Neural crest cell (in vitro differentiated cells): ENCODE measurements at regions not wholly inside any gene's neighbourhood (a gene's known extent, or its start where the extent isn't known, plus 50 kb on each side); places are given as distances from the start of the nearest gene placed in this dataset.

Source experiments
- DNase-seq: peaks from one replicate; pipeline ENCODE4 v3.0.0; 2021; ENCODE audit warnings: low read depth, mixed read lengths, low spot score
- H3K27ac Mint-ChIP-seq: one replicate; pipeline ENCODE4 v1.8.0; 2021; ENCODE audit warnings: mild to moderate bottlenecking, mixed read lengths; ENCODE audit not compliant: unreplicated experiment
- H3K27me3 Mint-ChIP-seq: 2 replicates; pipeline ENCODE4 v1.8.0; 2021; ENCODE audit warnings: low read depth, mild to moderate bottlenecking, mixed read lengths
- H3K36me3 Mint-ChIP-seq: 2 replicates; pipeline ENCODE4 v1.8.0; 2021; ENCODE audit warnings: low read depth, mild to moderate bottlenecking, mixed read lengths
- H3K4me1 Mint-ChIP-seq: 2 replicates; pipeline ENCODE4 v1.8.0; 2021; ENCODE audit warnings: mixed read lengths
- H3K4me3 Mint-ChIP-seq: one replicate; pipeline ENCODE4 v1.8.0; 2021; ENCODE audit warnings: mild to moderate bottlenecking, mixed read lengths
- H3K9me3 Mint-ChIP-seq: 2 replicates; pipeline ENCODE4 v1.8.0; 2021; ENCODE audit warnings: mixed read lengths
- TF ChIP-seq, protein P1 (sequence below): fragments of 200-600 bp; sonication (generic); conservative IDR thresholded peaks from 2 replicates; pipeline ENCODE4 v1.5.0; 2021; ENCODE audit warnings: antibody characterized with exemption, mild to moderate bottlenecking

- no peak overlapping the region for H3K4me3 Mint-ChIP-seq
- peaks cover 6% of the 10 kb centered on the region for H3K36me3 Mint-ChIP-seq
- peaks cover 2% of the 10 kb centered on the region for H3K27me3 Mint-ChIP-seq
- no peak for DNase-seq
- peaks cover 41% of the 10 kb centered on the region for H3K4me1 Mint-ChIP-seq
- TF ChIP-seq, protein P1, sequence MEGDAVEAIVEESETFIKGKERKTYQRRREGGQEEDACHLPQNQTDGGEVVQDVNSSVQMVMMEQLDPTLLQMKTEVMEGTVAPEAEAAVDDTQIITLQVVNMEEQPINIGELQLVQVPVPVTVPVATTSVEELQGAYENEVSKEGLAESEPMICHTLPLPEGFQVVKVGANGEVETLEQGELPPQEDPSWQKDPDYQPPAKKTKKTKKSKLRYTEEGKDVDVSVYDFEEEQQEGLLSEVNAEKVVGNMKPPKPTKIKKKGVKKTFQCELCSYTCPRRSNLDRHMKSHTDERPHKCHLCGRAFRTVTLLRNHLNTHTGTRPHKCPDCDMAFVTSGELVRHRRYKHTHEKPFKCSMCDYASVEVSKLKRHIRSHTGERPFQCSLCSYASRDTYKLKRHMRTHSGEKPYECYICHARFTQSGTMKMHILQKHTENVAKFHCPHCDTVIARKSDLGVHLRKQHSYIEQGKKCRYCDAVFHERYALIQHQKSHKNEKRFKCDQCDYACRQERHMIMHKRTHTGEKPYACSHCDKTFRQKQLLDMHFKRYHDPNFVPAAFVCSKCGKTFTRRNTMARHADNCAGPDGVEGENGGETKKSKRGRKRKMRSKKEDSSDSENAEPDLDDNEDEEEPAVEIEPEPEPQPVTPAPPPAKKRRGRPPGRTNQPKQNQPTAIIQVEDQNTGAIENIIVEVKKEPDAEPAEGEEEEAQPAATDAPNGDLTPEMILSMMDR: no peak
- no peak overlapping the region for H3K27ac Mint-ChIP-seq
- H3K9me3 Mint-ChIP-seq: peaks cover 7% of the 10 kb centered on the region
These were observed 236.0 kb downstream of the SH3BP4 start for GRCh38 chr2:235187806-235188205.

DNA sequence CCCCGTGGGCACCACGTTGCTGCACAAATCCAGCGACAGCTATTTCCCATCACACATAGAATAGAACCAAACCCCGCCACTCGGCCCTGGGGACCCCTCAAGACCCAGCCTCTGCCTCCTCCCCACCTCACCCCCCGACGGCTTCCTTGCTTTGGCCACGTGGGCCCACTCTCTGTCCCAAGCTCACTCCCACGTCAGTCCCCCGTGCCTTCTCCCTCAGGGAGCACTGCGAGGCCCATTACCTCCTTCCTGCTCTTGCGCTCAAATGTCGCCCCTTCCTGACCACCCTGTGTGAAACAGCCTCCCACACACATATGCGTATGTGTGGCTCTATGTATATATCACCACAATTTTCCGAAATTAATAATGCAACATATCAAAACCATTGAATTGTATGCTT, 239.7 kb downstream of the SH3BP4 start:
- no peak overlapping the region for H3K27ac Mint-ChIP-seq
- peaks cover 2% of the 10 kb centered on the region for H3K27me3 Mint-ChIP-seq
- H3K9me3 Mint-ChIP-seq: peaks cover 8% of the 10 kb centered on the region
- TF ChIP-seq, protein P1: no peak
- no peak overlapping the region for H3K4me3 Mint-ChIP-seq
- peaks cover 6% of the 10 kb centered on the region for H3K36me3 Mint-ChIP-seq
- no peak for DNase-seq
- peaks cover 12% of the 10 kb centered on the region for H3K4me1 Mint-ChIP-seq

DNA sequence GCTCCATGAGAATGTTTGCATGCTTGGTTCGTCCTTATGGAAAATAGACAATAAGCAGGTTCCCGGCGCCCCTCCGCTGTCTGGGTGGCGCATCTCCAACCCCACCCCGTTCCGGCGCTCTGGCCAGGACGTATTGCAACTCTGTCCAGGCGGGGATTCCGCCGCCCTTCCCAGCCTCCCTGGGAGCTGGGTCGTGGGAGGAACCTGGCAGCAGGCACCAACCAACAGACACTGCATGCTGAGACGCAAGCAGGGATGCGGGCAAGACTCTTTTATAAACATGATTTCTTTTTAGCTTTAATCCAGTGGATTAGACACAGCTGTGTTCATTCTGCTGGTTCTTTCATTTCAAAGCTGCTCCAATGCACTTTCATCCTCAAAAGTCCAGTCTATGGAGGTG, 240.2 kb downstream of the SH3BP4 start:
- Mint-ChIP-seq H3K9me3 (peaks cover 4% of the 10 kb centered on the region), H3K4me3 (no peak overlapping the region), H3K27ac (no peak overlapping the region), H3K36me3 (peaks cover 2% of the 10 kb centered on the region), H3K4me1 (peaks cover 7% of the 10 kb centered on the region), H3K27me3 (peaks cover 2% of the 10 kb centered on the region)
- TF ChIP-seq, protein P1: no peak
- no peak for DNase-seq

- no peak overlapping the region for H3K4me3 Mint-ChIP-seq
- no peaks in the 10 kb centered on the region for H3K27me3 Mint-ChIP-seq
- peaks cover 6% of the 10 kb centered on the region for H3K4me1 Mint-ChIP-seq
- no peak overlapping the region for H3K27ac Mint-ChIP-seq
- no peak for DNase-seq
- TF ChIP-seq, protein P1: no peak
- H3K36me3 Mint-ChIP-seq: no peaks in the 10 kb centered on the region
- peaks cover 2% of the 10 kb centered on the region for H3K9me3 Mint-ChIP-seq
These were observed 242.5 kb downstream of the SH3BP4 start for GRCh38 chr2:235194351-235194750.

DNA sequence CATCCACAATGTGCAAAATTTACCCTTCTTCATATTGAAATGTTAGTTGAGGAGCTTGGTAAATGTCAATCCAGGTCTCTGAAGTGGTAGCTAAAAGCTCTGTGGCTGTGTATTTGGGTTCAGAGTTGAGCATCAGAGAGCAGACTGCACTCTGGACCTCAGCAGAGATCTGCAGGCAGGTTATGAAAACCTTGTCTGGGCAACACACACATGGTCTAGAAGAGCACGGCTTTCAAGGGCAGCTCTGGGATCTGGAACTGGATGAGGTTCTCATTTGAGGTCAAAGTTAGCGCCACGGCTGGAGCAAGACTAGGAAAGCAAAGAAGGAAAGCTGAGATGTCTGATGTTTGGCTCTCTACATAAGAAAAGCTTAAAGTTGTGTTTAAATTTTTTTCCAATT, 243.0 kb downstream of the SH3BP4 start:
- Mint-ChIP-seq H3K36me3 (no peaks in the 10 kb centered on the region), H3K4me3 (no peak overlapping the region), H3K9me3 (peaks cover 2% of the 10 kb centered on the region), H3K4me1 (peaks cover 9% of the 10 kb centered on the region), H3K27me3 (no peaks in the 10 kb centered on the region), H3K27ac (no peak overlapping the region)
- no peak for DNase-seq
- TF ChIP-seq, protein P1: no peak

DNA sequence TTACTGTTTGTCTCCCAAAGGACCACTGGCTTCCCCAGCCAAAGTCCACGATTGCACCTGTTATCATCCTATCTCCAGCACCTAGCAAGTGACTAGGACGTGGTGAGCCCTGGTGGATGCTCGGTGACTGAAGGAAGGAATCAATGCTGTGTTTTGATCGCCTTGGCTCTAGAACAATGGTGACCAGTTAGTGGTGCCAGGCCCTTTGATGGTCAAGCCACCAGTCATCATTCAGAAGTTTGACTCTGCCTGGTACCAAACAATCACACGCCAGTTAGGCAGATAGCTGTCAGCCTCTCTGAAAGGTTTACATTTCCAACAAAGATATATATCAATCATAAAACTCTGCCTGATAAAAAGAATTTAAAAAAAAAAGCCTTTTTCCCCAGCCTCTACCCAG, 244.1 kb downstream of the SH3BP4 start:
- Mint-ChIP-seq H3K36me3 (no peaks in the 10 kb centered on the region), H3K9me3 (peaks cover 2% of the 10 kb centered on the region), H3K27me3 (no peaks in the 10 kb centered on the region), H3K27ac (no peak overlapping the region), H3K4me3 (no peak overlapping the region), H3K4me1 (peaks cover 20% of the 10 kb centered on the region)
- no peak for DNase-seq
- TF ChIP-seq, protein P1: no peak
